ENCODE measurements at regions not wholly inside any gene's neighbourhood (a gene's known extent, or its start where the extent isn't known, plus 50 kb on each side); places are given as distances from the start of the nearest gene placed in this dataset.

DNA sequence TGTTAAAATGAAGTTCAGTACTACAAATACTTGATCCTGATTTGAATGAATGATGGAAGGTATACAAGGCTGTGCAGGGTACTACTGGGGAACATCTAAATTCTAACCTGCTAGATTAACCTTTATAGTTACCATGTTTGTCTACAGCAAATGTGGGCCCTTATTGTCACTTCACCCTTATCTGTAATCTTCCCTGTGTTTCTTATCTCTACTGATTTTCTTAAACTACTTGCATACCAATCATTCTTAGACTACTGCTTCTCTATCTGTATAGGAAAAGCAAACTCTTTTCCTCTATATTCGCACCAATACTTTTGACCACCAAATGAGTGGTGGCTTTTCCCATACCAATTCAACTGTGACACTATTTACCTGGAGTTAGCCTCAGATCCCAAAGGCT lies 210.7 kb downstream of the HINT1 start:
- Histone ChIP-seq H3K27ac (no peak overlapping the region), H3K36me3 (no peaks in the 10 kb centered on the region), H3K4me1 (no peaks in the 10 kb centered on the region), H3K9me3 (peaks cover 0 to 14% (median 0%) of the 10 kb centered on the region in 11 donors), H3K27me3 (no peaks in the 10 kb centered on the region), H3K4me3 (no peak overlapping the region)
- intact Hi-C loops (cut with DNase I), result no loop called here
- WGBS, 2 donors, result 55 to 68% methylated on average over 1 of the region's 1 CpG
- no peak for ATAC-seq
- TF ChIP-seq, protein P1, sequence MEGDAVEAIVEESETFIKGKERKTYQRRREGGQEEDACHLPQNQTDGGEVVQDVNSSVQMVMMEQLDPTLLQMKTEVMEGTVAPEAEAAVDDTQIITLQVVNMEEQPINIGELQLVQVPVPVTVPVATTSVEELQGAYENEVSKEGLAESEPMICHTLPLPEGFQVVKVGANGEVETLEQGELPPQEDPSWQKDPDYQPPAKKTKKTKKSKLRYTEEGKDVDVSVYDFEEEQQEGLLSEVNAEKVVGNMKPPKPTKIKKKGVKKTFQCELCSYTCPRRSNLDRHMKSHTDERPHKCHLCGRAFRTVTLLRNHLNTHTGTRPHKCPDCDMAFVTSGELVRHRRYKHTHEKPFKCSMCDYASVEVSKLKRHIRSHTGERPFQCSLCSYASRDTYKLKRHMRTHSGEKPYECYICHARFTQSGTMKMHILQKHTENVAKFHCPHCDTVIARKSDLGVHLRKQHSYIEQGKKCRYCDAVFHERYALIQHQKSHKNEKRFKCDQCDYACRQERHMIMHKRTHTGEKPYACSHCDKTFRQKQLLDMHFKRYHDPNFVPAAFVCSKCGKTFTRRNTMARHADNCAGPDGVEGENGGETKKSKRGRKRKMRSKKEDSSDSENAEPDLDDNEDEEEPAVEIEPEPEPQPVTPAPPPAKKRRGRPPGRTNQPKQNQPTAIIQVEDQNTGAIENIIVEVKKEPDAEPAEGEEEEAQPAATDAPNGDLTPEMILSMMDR (IDR thresholded peaks at IDR 0.05), result no peak
- DNase-seq, result no peak

DNA sequence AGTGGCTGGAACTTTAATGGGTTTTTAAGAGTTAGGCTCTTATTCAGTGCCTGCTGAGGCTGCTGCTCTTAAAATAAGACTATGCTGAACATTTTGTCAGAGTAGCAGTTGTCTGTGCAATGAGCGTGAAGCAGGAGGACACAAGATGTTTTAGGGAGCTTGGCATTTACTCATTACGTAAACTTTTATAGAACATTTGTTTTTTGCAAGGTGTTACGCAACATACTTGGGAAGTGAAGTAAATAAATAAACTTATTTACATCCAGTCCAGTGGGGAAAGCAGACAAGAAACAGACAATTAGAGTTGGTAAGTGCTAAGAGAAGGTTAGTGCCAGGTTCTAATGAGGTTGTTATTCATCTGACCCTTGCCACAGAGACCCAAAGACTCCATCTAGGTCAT lies 226.0 kb downstream of the HINT1 start:
- DNase-seq, result no peak
- intact Hi-C loops (cut with DNase I), result no loop called here
- Histone ChIP-seq H3K4me3 (no peak overlapping the region), H3K27me3 (no peaks in the 10 kb centered on the region), H3K36me3 (no peaks in the 10 kb centered on the region), H3K4me1 (no peaks in the 10 kb centered on the region), H3K9me3 (peaks cover 0 to 8% (median 0%) of the 10 kb centered on the region in 11 donors), H3K27ac (no peak overlapping the region)
- TF ChIP-seq, protein P1 (IDR thresholded peaks at IDR 0.05), result no peak
- WGBS, 2 donors, result 95 to 96% methylated on average over 3 of the region's 3 CpGs
- no peak for ATAC-seq

DNA sequence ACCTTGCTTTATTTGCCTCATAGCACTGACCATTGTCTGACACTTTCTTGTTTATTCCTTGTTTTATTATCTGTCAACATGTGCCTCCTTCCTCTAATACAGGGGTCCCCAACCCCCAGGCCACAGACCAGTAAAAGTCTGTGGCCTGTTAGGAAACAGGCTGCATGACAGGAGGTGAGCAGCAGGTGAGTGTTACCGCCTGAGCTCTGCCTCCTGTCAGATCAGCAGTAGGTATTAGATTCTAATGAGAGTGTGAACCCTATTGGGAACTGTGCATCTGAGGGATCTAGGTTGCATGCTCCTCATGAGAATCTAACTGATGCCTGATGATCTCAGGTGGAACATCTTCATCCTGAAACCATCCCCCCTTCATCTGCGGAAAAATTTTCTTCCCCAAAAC lies 228.0 kb downstream of the HINT1 start:
- Histone ChIP-seq H3K36me3 (no peaks in the 10 kb centered on the region), H3K9me3 (peaks cover 0 to 18% (median 0%) of the 10 kb centered on the region in 11 donors), H3K27ac (no peak overlapping the region), H3K27me3 (no peaks in the 10 kb centered on the region), H3K4me1 (no peaks in the 10 kb centered on the region), H3K4me3 (no peak overlapping the region)
- TF ChIP-seq, protein P1 (IDR thresholded peaks at IDR 0.05), result no peak
- 70 to 76% methylated on average over 2 of the region's 2 CpGs for WGBS, 2 donors
- ATAC-seq (no peak), DNase-seq (no peak)
- intact Hi-C loops (cut with DNase I), result no loop called here

DNA sequence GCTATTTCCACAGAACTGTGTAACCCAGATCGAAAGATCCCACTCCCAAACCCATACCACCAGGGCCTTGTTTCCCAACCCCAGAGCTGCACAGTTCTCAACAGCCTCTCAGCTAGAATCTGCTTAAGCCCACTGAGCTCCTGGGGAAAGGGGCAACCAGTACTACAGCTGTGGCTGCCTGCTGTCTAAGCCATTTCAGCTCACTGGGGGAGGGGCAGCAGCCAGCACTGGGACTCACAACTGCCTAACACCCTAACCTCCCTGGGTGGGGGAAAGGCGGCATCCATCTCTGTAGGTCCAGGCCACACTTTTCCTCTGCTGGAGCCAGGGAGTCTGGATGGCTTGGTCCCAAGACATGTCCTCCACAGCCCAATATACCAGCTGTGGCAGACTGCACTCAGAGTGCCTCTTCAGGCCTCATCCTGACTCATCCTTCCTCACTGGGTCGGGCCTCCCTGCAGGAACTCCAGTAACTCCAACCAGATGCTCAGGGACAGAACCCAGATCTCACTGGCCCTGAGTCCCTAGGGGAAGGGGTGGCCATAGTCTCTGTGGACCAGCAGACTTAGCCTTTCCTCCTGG lies 241.4 kb downstream of the HINT1 start:
- Histone ChIP-seq H3K4me1 (no peaks in the 10 kb centered on the region), H3K4me3 (no peak overlapping the region), H3K9me3 (peaks cover 0 to 6% (median 0%) of the 10 kb centered on the region in 11 donors), H3K36me3 (no peaks in the 10 kb centered on the region), H3K27ac (no peak overlapping the region), H3K27me3 (no peaks in the 10 kb centered on the region)
- no peak for ATAC-seq
- DNase-seq, result no peak
- TF ChIP-seq, protein P1 (IDR thresholded peaks at IDR 0.05), result no peak
- intact Hi-C loops (cut with DNase I), result no loop called here
- 84 to 87% methylated on average over 3 of the region's 3 CpGs for WGBS, 2 donors

All from heart right ventricle (tissue), 16 donors.